Esophagus muscularis mucosa (tissue), 4 donors: ENCODE measurements at regions not wholly inside any gene's neighbourhood (a gene's known extent, or its start where the extent isn't known, plus 50 kb on each side); places are given as distances from the start of the nearest gene placed in this dataset.

ENCODE experiments used
- CTCF ChIP-seq, 3 experiments: fragments of 200-600 bp in 2 of 3; fragments of 450-650 bp in 1 of 3; sonication (generic) in 2 of 3; IDR thresholded peaks; one replicate each; pipeline ENCODE4 v1.5.1; 2017 to 2019; ENCODE audit warnings: antibody characterized with exemption in 3 of 3, mild to moderate bottlenecking in 2 of 3, moderate library complexity in 1 of 3
- EP300 ChIP-seq: sonication (generic); formaldehyde crosslinking; IDR thresholded peaks from one replicate; pipeline ENCODE4 v1.6.1; 2017; ENCODE audit warnings: antibody characterized with exemption
- POLR2A ChIP-seq: fragments of 450-650 bp; IDR thresholded peaks from one replicate; pipeline ENCODE4 v1.6.1; 2017; ENCODE audit warnings: antibody characterized with exemption, moderate library complexity, mild to moderate bottlenecking, low read depth
- POLR2AphosphoS5 ChIP-seq, 2 donors: sonication (generic); formaldehyde crosslinking; IDR thresholded peaks; one replicate each; pipeline ENCODE4 v1.6.1; 2017; ENCODE audit warnings: antibody characterized with exemption in 2 of 2

GRCh38 chr13:37443538-37443937 is 155.0 kb downstream of the POSTN start:
- TF ChIP-seq CTCF (IDR thresholded peaks at IDR 0.05): no peak
- TF ChIP-seq POLR2AphosphoS5 (IDR thresholded peaks at IDR 0.05): no peak
- no peak for TF ChIP-seq POLR2A
- TF ChIP-seq EP300: no peak
